Mucosa of rectum (tissue), 2 donors: ENCODE measurements at regions not wholly inside any gene's neighbourhood (a gene's known extent, or its start where the extent isn't known, plus 50 kb on each side); places are given as distances from the start of the nearest gene placed in this dataset.
"Not testable (repeated sequence)": the region's sequence is repeated elsewhere in the genome, so short reads cannot be mapped to it uniquely, and the experiment has no call there.

Experiments used
- H3K27ac ChIP-seq, 2 donors: one replicate each; pipeline ENCODE4 v1.7.0; 2013; ENCODE audit warnings: inconsistent platforms in 2 of 2, low read depth in 2 of 2, low read length in 2 of 2
- H3K27me3 ChIP-seq, 2 donors: one replicate each; pipeline ENCODE4 v1.7.0; 2013; ENCODE audit warnings: low read length in 2 of 2; ENCODE audit not compliant: control insufficient read depth in 2 of 2, insufficient read depth in 2 of 2
- H3K36me3 ChIP-seq, 2 donors: one replicate each; pipeline ENCODE4 v1.7.0; 2013; ENCODE audit warnings: low read length in 2 of 2; ENCODE audit not compliant: control insufficient read depth in 2 of 2, insufficient read depth in 2 of 2
- H3K4me1 ChIP-seq, 2 donors: one replicate each; pipeline ENCODE4 v1.7.0; 2013; ENCODE audit warnings: low read length in 2 of 2, mild to moderate bottlenecking in 1 of 2; ENCODE audit not compliant: control insufficient read depth in 2 of 2, insufficient read depth in 2 of 2
- H3K4me3 ChIP-seq, 2 donors: one replicate each; pipeline ENCODE4 v1.7.0; 2013; ENCODE audit warnings: low read length in 2 of 2
- H3K9ac ChIP-seq, 2 donors: one replicate each; pipeline ENCODE4 v1.7.0; 2013; ENCODE audit warnings: low read length in 2 of 2, low read depth in 1 of 2, mild to moderate bottlenecking in 1 of 2
- H3K9me3 ChIP-seq, 2 donors: one replicate each; pipeline ENCODE4 v1.7.0; 2013; ENCODE audit warnings: low read length in 2 of 2; ENCODE audit not compliant: control insufficient read depth in 2 of 2
- donor health status: healthy.
- donor health status: Normal muscosa, but diverticular disease.

- H3K9ac ChIP-seq = no peak overlapping the region
- H3K4me1 ChIP-seq = no peaks in the 10 kb centered on the region
- H3K36me3 ChIP-seq = no peaks in the 10 kb centered on the region
- H3K4me3 ChIP-seq = no peak overlapping the region
- no peaks in the 10 kb centered on the region for H3K27me3 ChIP-seq
- no peak overlapping the region for H3K27ac ChIP-seq
- H3K9me3 ChIP-seq = no peaks in the 10 kb centered on the region
Measured at GRCh38 chr2:84231478-84231877, 227.6 kb downstream of the SUCLG1 start.

GRCh38 chr2:84224121-84224520 lies 235.0 kb downstream of the SUCLG1 start:
- Histone ChIP-seq H3K9me3 (no peaks in the 10 kb centered on the region), H3K4me3 (no peak overlapping the region), H3K27me3 (no peaks in the 10 kb centered on the region)

GRCh38 chr2:84223191-84223590 lies 235.9 kb downstream of the SUCLG1 start:
- no peaks in the 10 kb centered on the region for H3K36me3 ChIP-seq
- H3K27ac ChIP-seq = no peak overlapping the region
- H3K9ac ChIP-seq = no peak overlapping the region
- H3K4me3 ChIP-seq = no peak overlapping the region
- H3K9me3 ChIP-seq = no peaks in the 10 kb centered on the region
- no peaks in the 10 kb centered on the region for H3K4me1 ChIP-seq
- no peaks in the 10 kb centered on the region for H3K27me3 ChIP-seq

More at GRCh38 chr2:84224121-84224520, 235.0 kb downstream of the SUCLG1 start:
- Histone ChIP-seq H3K36me3 (no peaks in the 10 kb centered on the region), H3K9ac (no peak overlapping the region), H3K27ac (no peak overlapping the region), H3K4me1 (no peaks in the 10 kb centered on the region)

GRCh38 chr2:84221102-84221501 lies 238.0 kb downstream of the SUCLG1 start:
- not testable (repeated sequence) for H3K27ac ChIP-seq, H3K9me3 ChIP-seq, H3K27me3 ChIP-seq, H3K9ac ChIP-seq, H3K4me1 ChIP-seq, H3K36me3 ChIP-seq, H3K4me3 ChIP-seq

- Histone ChIP-seq H3K9me3 (no peaks in the 10 kb centered on the region), H3K36me3 (no peaks in the 10 kb centered on the region), H3K27me3 (no peaks in the 10 kb centered on the region), H3K4me3 (no peak overlapping the region), H3K9ac (no peak overlapping the region), H3K4me1 (no peaks in the 10 kb centered on the region), H3K27ac (no peak overlapping the region)
Measured at GRCh38 chr2:84217456-84217855, 241.6 kb downstream of the SUCLG1 start.

GRCh38 chr2:84214455-84214854 lies 244.6 kb downstream of the SUCLG1 start:
- Histone ChIP-seq H3K36me3 (no peaks in the 10 kb centered on the region), H3K27me3 (no peaks in the 10 kb centered on the region), H3K9ac (no peak overlapping the region)

GRCh38 chr2:84212611-84213314 lies 246.3 kb downstream of the SUCLG1 start:
- Histone ChIP-seq H3K27ac (no peak overlapping the region), H3K9me3 (no peaks in the 10 kb centered on the region), H3K4me1 (no peaks in the 10 kb centered on the region), H3K27me3 (no peaks in the 10 kb centered on the region), H3K36me3 (no peaks in the 10 kb centered on the region), H3K4me3 (no peak overlapping the region), H3K9ac (no peak overlapping the region)

More at GRCh38 chr2:84214455-84214854, 244.6 kb downstream of the SUCLG1 start:
- H3K27ac ChIP-seq = no peak overlapping the region
- no peaks in the 10 kb centered on the region for H3K4me1 ChIP-seq
- no peaks in the 10 kb centered on the region for H3K9me3 ChIP-seq
- no peak overlapping the region for H3K4me3 ChIP-seq

- Histone ChIP-seq H3K27ac (no peak overlapping the region), H3K36me3 (no peaks in the 10 kb centered on the region), H3K4me3 (no peak overlapping the region), H3K9ac (no peak overlapping the region), H3K4me1 (no peaks in the 10 kb centered on the region), H3K9me3 (no peaks in the 10 kb centered on the region), H3K27me3 (no peaks in the 10 kb centered on the region)
Measured at GRCh38 chr2:84209941-84210340, 249.1 kb downstream of the SUCLG1 start.

- H3K9me3 ChIP-seq = no peaks in the 10 kb centered on the region
- no peaks in the 10 kb centered on the region for H3K36me3 ChIP-seq
- no peak overlapping the region for H3K4me3 ChIP-seq
- no peak overlapping the region for H3K27ac ChIP-seq
- H3K9ac ChIP-seq = no peak overlapping the region
- H3K27me3 ChIP-seq = no peaks in the 10 kb centered on the region
- H3K4me1 ChIP-seq = no peaks in the 10 kb centered on the region
Measured at GRCh38 chr2:84204995-84205394, 254.1 kb downstream of the SUCLG1 start.

- no peak overlapping the region for H3K9ac ChIP-seq
- no peak overlapping the region for H3K4me3 ChIP-seq
- no peaks in the 10 kb centered on the region for H3K36me3 ChIP-seq
- H3K4me1 ChIP-seq = no peaks in the 10 kb centered on the region
- H3K27me3 ChIP-seq = no peaks in the 10 kb centered on the region
- no peak overlapping the region for H3K27ac ChIP-seq
- no peaks in the 10 kb centered on the region for H3K9me3 ChIP-seq
Measured at GRCh38 chr2:84202166-84202565, 256.9 kb downstream of the SUCLG1 start.
